GM12878 (cell line): ENCODE measurements at regions not wholly inside any gene's neighbourhood (a gene's known extent, or its start where the extent isn't known, plus 50 kb on each side); places are given as distances from the start of the nearest gene placed in this dataset.

ENCODE experiments used
- ATAC-seq: fragments of 200-7000 bp; cut with Tn5 transposase; 3 replicates; pipeline ENCODE4 v1.9.1; 2020; ENCODE audit warnings: mild to moderate bottlenecking, moderate library complexity
- BruUV-seq: library from RNA; stranded (reverse); fragments of 400-500 nt; replicated peaks from 2 replicates; lab custom pipeline; 2021; lab: Mats Ljungman, UMichigan
- CTCF ChIA-PET: fragments of 300-600 bp; sonication (Branson Sonifier 250); formaldehyde crosslinking; extraction: SDS; loops from one replicate; lab custom pipeline; 2021; ENCODE audit warnings: inconsistent platforms; lab: Yijun Ruan, JAX
- POLR2A ChIA-PET: fragments of 350-600 bp; formaldehyde crosslinking; extraction: SDS; loops from one replicate; lab custom pipeline; 2021; ENCODE audit warnings: inconsistent platforms; lab: Charles Lee
- RAD21 ChIA-PET: fragments of 300-600 bp; sonication (Branson Sonifier 250); formaldehyde crosslinking; loops from one replicate; lab custom pipeline; 2023; ENCODE audit warnings: antibody characterized with exemption; ENCODE audit not compliant: unreplicated experiment; lab: Charles Lee
- SMC1A ChIA-PET: fragments of 300-600 bp; sonication (Branson Sonifier 250); formaldehyde crosslinking; loops from one replicate; lab custom pipeline; 2023; ENCODE audit not compliant: unreplicated experiment, uncharacterized antibody; lab: Charles Lee
- DNase-seq: peaks from one replicate; pipeline ENCODE4 v3.0.0-alpha.2; 2011; ENCODE audit warnings: low read depth, low spot score
- FAIRE-seq: peaks from 3 replicates; lab custom pipeline; 2011; peaks lifted over from hg19 to GRCh38; lab: Jason Lieb, UNC
- H2AFZ ChIP-seq: 2 replicates; pipeline ENCODE4 v1.6.0; 2011; ENCODE audit warnings: low read depth, low read length, control low read depth; ENCODE audit not compliant: control insufficient read depth
- H3K27ac ChIP-seq: 2 replicates; pipeline ENCODE4 v1.5.1; 2011; ENCODE audit warnings: control low read depth; ENCODE audit not compliant: control insufficient read depth, insufficient read depth
- H3K27me3 ChIP-seq, 2 experiments: replicated peaks in 1 of 2; 2 replicates each; pipeline versions ENCODE4 v1.6.0 to v1.6.1; 2011; ENCODE audit warnings: low read length in 1 of 2; ENCODE audit not compliant: control insufficient read depth in 2 of 2, insufficient read depth in 2 of 2
- H3K36me3 ChIP-seq, 2 experiments: 2 replicates each; pipeline ENCODE4 v1.5.1; 2011; ENCODE audit warnings: low read length in 1 of 2; ENCODE audit not compliant: control insufficient read depth in 2 of 2, insufficient read depth in 2 of 2
- H3K4me1 ChIP-seq: 2 replicates; pipeline ENCODE4 v1.6.1; 2011; ENCODE audit warnings: mild to moderate bottlenecking, low read length, moderate library complexity, mixed read lengths; ENCODE audit not compliant: control insufficient read depth, insufficient read depth
- H3K4me2 ChIP-seq: 2 replicates; pipeline ENCODE4 v1.6.0; 2011; ENCODE audit warnings: control low read depth; ENCODE audit not compliant: control insufficient read depth, insufficient read depth
- H3K4me3 ChIP-seq: fragments of 200-600 bp; sonication (generic); 2 replicates; pipeline ENCODE4 v1.5.1; 2016
- H3K79me2 ChIP-seq: 2 replicates; pipeline ENCODE4 v1.6.0; 2011; ENCODE audit warnings: low read length; ENCODE audit not compliant: control insufficient read depth, insufficient read depth
- H3K9ac ChIP-seq: 2 replicates; pipeline ENCODE4 v1.8.0; 2011; ENCODE audit warnings: low read length, control low read depth, mixed read lengths; ENCODE audit not compliant: control insufficient read depth, insufficient read depth
- H3K9me3 ChIP-seq: replicated peaks from 3 replicates; pipeline ENCODE4 v1.5.1; 2011; ENCODE audit warnings: mild to moderate bottlenecking, low read length; ENCODE audit not compliant: control insufficient read depth, insufficient read depth
- H4K20me1 ChIP-seq: 2 replicates; pipeline ENCODE4 v1.6.0; 2011; ENCODE audit not compliant: control insufficient read depth, insufficient read depth
- ASH2L ChIP-seq: fragments of 300-600, 200-600 bp; sonication (generic); IDR thresholded peaks from 2 replicates; pipeline ENCODE4 v1.6.1; 2017; ENCODE audit warnings: low read depth, mild to moderate bottlenecking, borderline replicate concordance
- BHLHE40 ChIP-seq, 2 experiments: fragments of 450-650 bp in 1 of 2; IDR thresholded peaks; 2 replicates each; pipeline ENCODE4 v1.6.1; 2011 to 2017; ENCODE audit warnings: low read depth in 2 of 2, borderline replicate concordance in 1 of 2, improper control_type of control experiment in 1 of 2, low read length in 1 of 2, mild to moderate bottlenecking in 1 of 2
- KAT2A ChIP-seq: conservative IDR thresholded peaks from 2 replicates; pipeline ENCODE4 v1.6.1; 2011; ENCODE audit warnings: low read depth, low read length; ENCODE audit not compliant: control insufficient read depth
- PAX8 ChIP-seq: fragments of 450-650 bp; IDR thresholded peaks from 2 replicates; pipeline ENCODE4 v1.6.1; 2017; ENCODE audit warnings: mild to moderate bottlenecking, moderate library complexity
- SMAD1 ChIP-seq: fragments of 450-650 bp; IDR thresholded peaks from 2 replicates; pipeline ENCODE4 v1.6.1; 2018; ENCODE audit warnings: mild to moderate bottlenecking, low read depth; ENCODE audit not compliant: partially characterized antibody
- TCF3 ChIP-seq: IDR thresholded peaks from 2 replicates; pipeline ENCODE4 v1.6.1; 2012; ENCODE audit warnings: low read depth, mild to moderate bottlenecking, low read length, borderline replicate concordance; ENCODE audit not compliant: insufficient read depth
- WGBS: methylation state at CpG from one replicate; pipeline ENCODE4 v1.1.6; 2016; ENCODE audit warnings: low lambda C conversion rate; ENCODE audit not compliant: insufficient replicate concordance, insufficient coverage; ENCODE audit errors: missing lambda C conversion rate; 5-methylcytosine and 5-hydroxymethylcytosine counted together
- in situ Hi-C: fragments of 300-500 bp; cut with MboI; formaldehyde crosslinking; loops from 9 replicates; pipeline ENCODE4 v1.14.3; 2018; ENCODE audit warnings: mixed read lengths
- intact Hi-C: fragments of 100-400 bp; cut with micrococcal nuclease; formaldehyde crosslinking; loops from one replicate; pipeline ENCODE4 v1.14.2; 2022; ENCODE audit not compliant: unreplicated experiment
- TF ChIP-seq, protein P1 (sequence below): IDR thresholded peaks from 2 replicates; pipeline ENCODE4 v1.6.1; 2011; ENCODE audit warnings: borderline replicate concordance, low read depth, mild to moderate bottlenecking, moderate library complexity, mixed read lengths, low read length; ENCODE audit not compliant: insufficient read depth; ENCODE audit errors: extremely low read length
- TF ChIP-seq, protein P2 (sequence below): fragments of 450-650 bp; IDR thresholded peaks from 2 replicates; pipeline ENCODE4 v1.6.1; 2017; ENCODE audit warnings: mild to moderate bottlenecking, moderate library complexity
- TF ChIP-seq, protein P3 (sequence below): IDR thresholded peaks from 2 replicates; pipeline ENCODE4 v1.6.1; 2011; ENCODE audit warnings: mild to moderate bottlenecking, low read depth, low read length, moderate library complexity; ENCODE audit not compliant: insufficient replicate concordance
- TF ChIP-seq, protein P4 (sequence below): IDR thresholded peaks from 2 replicates; pipeline ENCODE4 v1.6.1; 2011; ENCODE audit warnings: low read depth, low read length, improper control_type of control experiment, borderline replicate concordance
- TF ChIP-seq, protein P5 (sequence below): fragments of 450-650 bp; IDR thresholded peaks from 2 replicates; pipeline ENCODE4 v1.6.1; 2016; ENCODE audit warnings: mild to moderate bottlenecking, moderate library complexity, borderline replicate concordance

DNA sequence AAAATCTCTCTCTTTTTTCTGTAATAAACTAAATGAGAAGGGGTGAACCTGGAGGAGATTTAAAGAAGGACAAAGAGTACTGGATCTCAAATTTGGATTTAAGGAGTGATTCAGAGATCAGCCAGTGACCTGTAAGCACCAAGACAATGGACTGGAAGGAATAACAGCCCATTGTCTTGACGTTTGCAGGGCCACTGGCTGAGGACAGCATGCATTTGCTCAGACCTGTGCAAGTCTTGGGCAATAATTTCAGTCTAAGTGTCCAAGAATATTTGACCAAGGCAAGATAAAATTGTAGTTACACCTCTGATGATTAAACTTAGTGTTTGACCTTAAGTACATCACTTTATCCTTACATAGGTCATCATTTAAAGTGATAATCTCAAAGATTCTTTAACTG lies 55.8 kb upstream of the OSTN start:
- H3K36me3 ChIP-seq, result no peaks in the 10 kb centered on the region
- ChIA-PET CTCF (interaction anchor here (1.6 kb wide), 1 partner anchor 16 kb away, joined by 3 read pairs; no protein-coding TSS in a partner anchor), POLR2A (interaction anchor here (0.6 kb wide), 1 partner anchor 91 kb away, joined by 4 read pairs; no protein-coding TSS in a partner anchor), RAD21 (interaction anchor here (1.5 to 2.3 kb wide), 2 partner anchors 101 to 126 kb away, joined by 4 to 6 read pairs; no protein-coding TSS in a partner anchor), SMC1A (interaction anchor here (0.7 to 2.7 kb wide), 7 partner anchors 9 to 149 kb away, joined by 3 to 7 read pairs (median 5); no protein-coding TSS in a partner anchor)
- intact Hi-C loops (no loop called here), in situ Hi-C loops (loop anchor here (5.0 kb wide), 1 partner anchor 89 kb away; no protein-coding TSS in a partner anchor)
- FAIRE-seq (no peak), DNase-seq (no peak), ATAC-seq (no peak)
- H3K27me3 ChIP-seq, result no peaks in the 10 kb centered on the region; a peak in 1 of 4 replicates
- H3K79me2 ChIP-seq, result no peaks in the 10 kb centered on the region
- H4K20me1 ChIP-seq, result no peaks in the 10 kb centered on the region
- BruUV-seq, result no TSS peak
- H3K4me3 ChIP-seq, result no peak overlapping the region
- no peak overlapping the region for H3K9ac ChIP-seq
- no peak overlapping the region for H3K27ac ChIP-seq
- no peaks in the 10 kb centered on the region for H3K9me3 ChIP-seq
- H2AFZ ChIP-seq, result no peak overlapping the region
- H3K4me1 ChIP-seq, result peaks cover 16% of the 10 kb centered on the region
- WGBS, result 61% methylated on average over 1 of the region's 1 CpG
- no peak overlapping the region for H3K4me2 ChIP-seq
- TF ChIP-seq, protein P1, sequence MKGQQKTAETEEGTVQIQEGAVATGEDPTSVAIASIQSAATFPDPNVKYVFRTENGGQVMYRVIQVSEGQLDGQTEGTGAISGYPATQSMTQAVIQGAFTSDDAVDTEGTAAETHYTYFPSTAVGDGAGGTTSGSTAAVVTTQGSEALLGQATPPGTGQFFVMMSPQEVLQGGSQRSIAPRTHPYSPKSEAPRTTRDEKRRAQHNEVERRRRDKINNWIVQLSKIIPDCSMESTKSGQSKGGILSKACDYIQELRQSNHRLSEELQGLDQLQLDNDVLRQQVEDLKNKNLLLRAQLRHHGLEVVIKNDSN, result no peak
- TF ChIP-seq, protein P2, sequence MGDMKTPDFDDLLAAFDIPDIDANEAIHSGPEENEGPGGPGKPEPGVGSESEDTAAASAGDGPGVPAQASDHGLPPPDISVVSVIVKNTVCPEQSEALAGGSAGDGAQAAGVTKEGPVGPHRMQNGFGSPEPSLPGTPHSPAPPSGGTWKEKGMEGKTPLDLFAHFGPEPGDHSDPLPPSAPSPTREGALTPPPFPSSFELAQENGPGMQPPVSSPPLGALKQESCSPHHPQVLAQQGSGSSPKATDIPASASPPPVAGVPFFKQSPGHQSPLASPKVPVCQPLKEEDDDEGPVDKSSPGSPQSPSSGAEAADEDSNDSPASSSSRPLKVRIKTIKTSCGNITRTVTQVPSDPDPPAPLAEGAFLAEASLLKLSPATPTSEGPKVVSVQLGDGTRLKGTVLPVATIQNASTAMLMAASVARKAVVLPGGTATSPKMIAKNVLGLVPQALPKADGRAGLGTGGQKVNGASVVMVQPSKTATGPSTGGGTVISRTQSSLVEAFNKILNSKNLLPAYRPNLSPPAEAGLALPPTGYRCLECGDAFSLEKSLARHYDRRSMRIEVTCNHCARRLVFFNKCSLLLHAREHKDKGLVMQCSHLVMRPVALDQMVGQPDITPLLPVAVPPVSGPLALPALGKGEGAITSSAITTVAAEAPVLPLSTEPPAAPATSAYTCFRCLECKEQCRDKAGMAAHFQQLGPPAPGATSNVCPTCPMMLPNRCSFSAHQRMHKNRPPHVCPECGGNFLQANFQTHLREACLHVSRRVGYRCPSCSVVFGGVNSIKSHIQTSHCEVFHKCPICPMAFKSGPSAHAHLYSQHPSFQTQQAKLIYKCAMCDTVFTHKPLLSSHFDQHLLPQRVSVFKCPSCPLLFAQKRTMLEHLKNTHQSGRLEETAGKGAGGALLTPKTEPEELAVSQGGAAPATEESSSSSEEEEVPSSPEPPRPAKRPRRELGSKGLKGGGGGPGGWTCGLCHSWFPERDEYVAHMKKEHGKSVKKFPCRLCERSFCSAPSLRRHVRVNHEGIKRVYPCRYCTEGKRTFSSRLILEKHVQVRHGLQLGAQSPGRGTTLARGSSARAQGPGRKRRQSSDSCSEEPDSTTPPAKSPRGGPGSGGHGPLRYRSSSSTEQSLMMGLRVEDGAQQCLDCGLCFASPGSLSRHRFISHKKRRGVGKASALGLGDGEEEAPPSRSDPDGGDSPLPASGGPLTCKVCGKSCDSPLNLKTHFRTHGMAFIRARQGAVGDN, result no peak
- TF ChIP-seq ASH2L (no peak), SMAD1 (no peak), BHLHE40 (IDR thresholded peaks at IDR 0.05; ENCODE audit: borderline replicate concordance in 1 of 2, low read depth in 2 of 2, low read length in 1 of 2) (no peak), TCF3 (no peak), KAT2A (no peak), PAX8 (no peak)
- TF ChIP-seq, protein P3, sequence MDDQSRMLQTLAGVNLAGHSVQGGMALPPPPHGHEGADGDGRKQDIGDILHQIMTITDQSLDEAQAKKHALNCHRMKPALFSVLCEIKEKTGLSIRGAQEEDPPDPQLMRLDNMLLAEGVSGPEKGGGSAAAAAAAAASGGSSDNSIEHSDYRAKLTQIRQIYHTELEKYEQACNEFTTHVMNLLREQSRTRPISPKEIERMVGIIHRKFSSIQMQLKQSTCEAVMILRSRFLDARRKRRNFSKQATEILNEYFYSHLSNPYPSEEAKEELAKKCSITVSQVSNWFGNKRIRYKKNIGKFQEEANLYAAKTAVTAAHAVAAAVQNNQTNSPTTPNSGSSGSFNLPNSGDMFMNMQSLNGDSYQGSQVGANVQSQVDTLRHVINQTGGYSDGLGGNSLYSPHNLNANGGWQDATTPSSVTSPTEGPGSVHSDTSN, result no peak
- TF ChIP-seq, protein P4, sequence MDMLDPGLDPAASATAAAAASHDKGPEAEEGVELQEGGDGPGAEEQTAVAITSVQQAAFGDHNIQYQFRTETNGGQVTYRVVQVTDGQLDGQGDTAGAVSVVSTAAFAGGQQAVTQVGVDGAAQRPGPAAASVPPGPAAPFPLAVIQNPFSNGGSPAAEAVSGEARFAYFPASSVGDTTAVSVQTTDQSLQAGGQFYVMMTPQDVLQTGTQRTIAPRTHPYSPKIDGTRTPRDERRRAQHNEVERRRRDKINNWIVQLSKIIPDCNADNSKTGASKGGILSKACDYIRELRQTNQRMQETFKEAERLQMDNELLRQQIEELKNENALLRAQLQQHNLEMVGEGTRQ, result no peak
- TF ChIP-seq, protein P5, sequence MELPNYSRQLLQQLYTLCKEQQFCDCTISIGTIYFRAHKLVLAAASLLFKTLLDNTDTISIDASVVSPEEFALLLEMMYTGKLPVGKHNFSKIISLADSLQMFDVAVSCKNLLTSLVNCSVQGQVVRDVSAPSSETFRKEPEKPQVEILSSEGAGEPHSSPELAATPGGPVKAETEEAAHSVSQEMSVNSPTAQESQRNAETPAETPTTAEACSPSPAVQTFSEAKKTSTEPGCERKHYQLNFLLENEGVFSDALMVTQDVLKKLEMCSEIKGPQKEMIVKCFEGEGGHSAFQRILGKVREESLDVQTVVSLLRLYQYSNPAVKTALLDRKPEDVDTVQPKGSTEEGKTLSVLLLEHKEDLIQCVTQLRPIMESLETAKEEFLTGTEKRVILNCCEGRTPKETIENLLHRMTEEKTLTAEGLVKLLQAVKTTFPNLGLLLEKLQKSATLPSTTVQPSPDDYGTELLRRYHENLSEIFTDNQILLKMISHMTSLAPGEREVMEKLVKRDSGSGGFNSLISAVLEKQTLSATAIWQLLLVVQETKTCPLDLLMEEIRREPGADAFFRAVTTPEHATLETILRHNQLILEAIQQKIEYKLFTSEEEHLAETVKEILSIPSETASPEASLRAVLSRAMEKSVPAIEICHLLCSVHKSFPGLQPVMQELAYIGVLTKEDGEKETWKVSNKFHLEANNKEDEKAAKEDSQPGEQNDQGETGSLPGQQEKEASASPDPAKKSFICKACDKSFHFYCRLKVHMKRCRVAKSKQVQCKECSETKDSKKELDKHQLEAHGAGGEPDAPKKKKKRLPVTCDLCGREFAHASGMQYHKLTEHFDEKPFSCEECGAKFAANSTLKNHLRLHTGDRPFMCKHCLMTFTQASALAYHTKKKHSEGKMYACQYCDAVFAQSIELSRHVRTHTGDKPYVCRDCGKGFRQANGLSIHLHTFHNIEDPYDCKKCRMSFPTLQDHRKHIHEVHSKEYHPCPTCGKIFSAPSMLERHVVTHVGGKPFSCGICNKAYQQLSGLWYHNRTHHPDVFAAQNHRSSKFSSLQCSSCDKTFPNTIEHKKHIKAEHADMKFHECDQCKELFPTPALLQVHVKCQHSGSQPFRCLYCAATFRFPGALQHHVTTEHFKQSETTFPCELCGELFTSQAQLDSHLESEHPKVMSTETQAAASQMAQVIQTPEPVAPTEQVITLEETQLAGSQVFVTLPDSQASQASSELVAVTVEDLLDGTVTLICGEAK, result no peak
